ENCODE measurements at regions not wholly inside any gene's neighbourhood (a gene's known extent, or its start where the extent isn't known, plus 50 kb on each side); places are given as distances from the start of the nearest gene placed in this dataset.

- TF ChIP-seq CTCF (tag by site-specific recombination; IDR thresholded peaks at IDR 0.05) (no peak), ZNF76 (tag by site-specific recombination; IDR thresholded peaks at IDR 0.05; ENCODE audit: borderline replicate concordance, low read depth) (no peak), ZNF529 (tag by site-specific recombination; IDR thresholded peaks at IDR 0.05; ENCODE audit: insufficient replicate concordance) (no peak), ZNF548 (tag by site-specific recombination; IDR thresholded peaks at IDR 0.05) (no peak), SP3 (tag by site-specific recombination; IDR thresholded peaks at IDR 0.05) (no peak), ATF2 (tag by site-specific recombination; IDR thresholded peaks at IDR 0.05; ENCODE audit: low read depth) (no peak)
These were observed 69.8 kb upstream of the TCF4 start for GRCh38 chr18:55657572-55658331.
